Skin epidermis (tissue), 12 donors: ENCODE measurements at regions not wholly inside any gene's neighbourhood (a gene's known extent, or its start where the extent isn't known, plus 50 kb on each side); places are given as distances from the start of the nearest gene placed in this dataset.
"Not testable (repeated sequence)": the region's sequence is repeated elsewhere in the genome, so short reads cannot be mapped to it uniquely, and the experiment has no call there.

Experiments
- H3K27ac ChIP-seq, 21 experiments: fragments of 200-600 bp; sonication (generic) in 11 of 21; one replicate each; pipeline ENCODE4 v1.5.0; 2020; ENCODE audit warnings: mild to moderate bottlenecking in 3 of 21, inconsistent platforms in 2 of 21, moderate library complexity in 2 of 21
- H3K4me3 ChIP-seq, 7 experiments: fragments of 200-600 bp; sonication (generic) in 2 of 7; one replicate each; pipeline ENCODE4 v1.5.0; 2020; ENCODE audit warnings: inconsistent platforms in 2 of 7, mild to moderate bottlenecking in 2 of 7, moderate library complexity in 1 of 7

GRCh38 chr3:10649463-10649862 lies 144.1 kb upstream of the ATP2B2 start:
- not testable (repeated sequence) for H3K27ac ChIP-seq, H3K4me3 ChIP-seq

- Histone ChIP-seq H3K4me3 (no peak overlapping the region), H3K27ac (no peak overlapping the region)
Observed at GRCh38 chr3:10651506-10651905, 146.1 kb upstream of the ATP2B2 start.

GRCh38 chr3:10653241-10653640 lies 147.9 kb upstream of the ATP2B2 start:
- no peak overlapping the region for H3K4me3 ChIP-seq
- H3K27ac ChIP-seq, result no peak overlapping the region

GRCh38 chr3:10653866-10654611 lies 148.7 kb upstream of the ATP2B2 start:
- no peak overlapping the region for H3K27ac ChIP-seq

GRCh38 chr3:10655105-10655504 lies 149.7 kb upstream of the ATP2B2 start:
- Histone ChIP-seq H3K27ac (no peak overlapping the region), H3K4me3 (no peak overlapping the region)

More at GRCh38 chr3:10653866-10654611, 148.7 kb upstream of the ATP2B2 start:
- no peak overlapping the region for H3K4me3 ChIP-seq

GRCh38 chr3:10657339-10657738 lies 152.0 kb upstream of the ATP2B2 start:
- H3K4me3 ChIP-seq, H3K27ac ChIP-seq: not testable (repeated sequence)

- Histone ChIP-seq H3K27ac (no peak overlapping the region), H3K4me3 (no peak overlapping the region)
Observed at GRCh38 chr3:10665592-10665991, 150.4 kb upstream of the SLC6A11 start.

- Histone ChIP-seq H3K27ac (no peak overlapping the region), H3K4me3 (no peak overlapping the region)
Observed at GRCh38 chr3:10666621-10667020, 149.4 kb upstream of the SLC6A11 start.

GRCh38 chr3:10667269-10667668 lies 148.8 kb upstream of the SLC6A11 start:
- Histone ChIP-seq H3K27ac (no peak overlapping the region), H3K4me3 (no peak overlapping the region)

- Histone ChIP-seq H3K4me3 (no peak overlapping the region), H3K27ac (no peak overlapping the region)
Observed at GRCh38 chr3:10667901-10668476, 148.0 kb upstream of the SLC6A11 start.

GRCh38 chr3:10669490-10670048 lies 146.5 kb upstream of the SLC6A11 start:
- Histone ChIP-seq H3K4me3 (no peak overlapping the region), H3K27ac (no peak overlapping the region)

GRCh38 chr3:10672422-10672821 lies 143.6 kb upstream of the SLC6A11 start:
- Histone ChIP-seq H3K4me3 (no peak overlapping the region), H3K27ac (no peak overlapping the region)

GRCh38 chr3:10674578-10674977 lies 141.4 kb upstream of the SLC6A11 start:
- no peak overlapping the region for H3K4me3 ChIP-seq
- no peak overlapping the region for H3K27ac ChIP-seq

GRCh38 chr3:10676905-10677304 lies 139.1 kb upstream of the SLC6A11 start:
- Histone ChIP-seq H3K4me3 (no peak overlapping the region), H3K27ac (no peak overlapping the region)

GRCh38 chr3:10678796-10679376 lies 137.1 kb upstream of the SLC6A11 start:
- H3K27ac ChIP-seq, result no peak overlapping the region
- H3K4me3 ChIP-seq, result no peak overlapping the region

GRCh38 chr3:10680796-10681195 lies 135.2 kb upstream of the SLC6A11 start:
- Histone ChIP-seq H3K4me3 (no peak overlapping the region), H3K27ac (no peak overlapping the region)

- H3K27ac ChIP-seq, result no peak overlapping the region
- H3K4me3 ChIP-seq, result no peak overlapping the region
Observed at GRCh38 chr3:10682692-10683091, 133.3 kb upstream of the SLC6A11 start.

- Histone ChIP-seq H3K27ac (no peak overlapping the region), H3K4me3 (no peak overlapping the region)
Observed at GRCh38 chr3:10683106-10683505, 132.9 kb upstream of the SLC6A11 start.

GRCh38 chr3:10688126-10688525 lies 127.9 kb upstream of the SLC6A11 start:
- H3K4me3 ChIP-seq, result no peak overlapping the region
- no peak overlapping the region for H3K27ac ChIP-seq

- Histone ChIP-seq H3K4me3 (no peak overlapping the region), H3K27ac (no peak overlapping the region)
Observed at GRCh38 chr3:10688548-10689172, 127.4 kb upstream of the SLC6A11 start.
